ENCODE measurements at regions not wholly inside any gene's neighbourhood (a gene's known extent, or its start where the extent isn't known, plus 50 kb on each side); places are given as distances from the start of the nearest gene placed in this dataset.

DNA sequence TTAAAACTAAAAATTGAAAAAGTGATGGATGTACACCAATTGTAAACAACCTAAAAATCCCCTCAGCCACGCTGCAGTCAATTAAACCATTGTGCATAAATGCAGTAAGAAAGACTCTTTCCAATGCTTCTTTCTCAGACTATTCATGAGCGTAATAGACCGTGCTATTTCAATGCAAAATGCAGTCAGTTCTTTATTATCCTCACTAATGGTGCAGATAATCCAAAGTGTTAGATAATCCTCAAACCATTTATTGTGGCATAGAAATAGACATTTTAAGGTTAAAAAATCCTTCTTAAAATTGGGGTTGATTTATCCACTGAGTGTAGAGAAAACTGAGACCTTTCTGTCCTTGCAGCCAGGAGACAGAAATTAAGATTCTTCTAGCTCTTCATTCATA, 1862.8 kb downstream of the EFNA5 start:
- Histone ChIP-seq H3K36me3 (ENCODE audit: control insufficient read depth in 2 of 3, insufficient read depth in 3 of 3, low read length in 3 of 3) (no peaks in the 10 kb centered on the region), H3K27me3 (ENCODE audit: control insufficient read depth, insufficient read depth, low read length) (no peaks in the 10 kb centered on the region), H3K9me3 (ENCODE audit: control insufficient read depth in 2 of 3, insufficient read depth in 1 of 3, low read length in 3 of 3) (no peaks in the 10 kb centered on the region), H3K27ac (ENCODE audit: low read depth in 2 of 2, low read length in 2 of 2) (no peak overlapping the region), H3K4me3 (ENCODE audit: low read length in 3 of 3) (no peak overlapping the region), H3K4me1 (ENCODE audit: control insufficient read depth in 2 of 3, insufficient read depth in 2 of 3, low read depth in 1 of 3, low read length in 3 of 3) (no peaks in the 10 kb centered on the region), H3K9ac (ENCODE audit: low read length in 3 of 3) (no peak overlapping the region)
- no peak for FAIRE-seq
- DNase-seq: no peak
- TF ChIP-seq, protein P1, sequence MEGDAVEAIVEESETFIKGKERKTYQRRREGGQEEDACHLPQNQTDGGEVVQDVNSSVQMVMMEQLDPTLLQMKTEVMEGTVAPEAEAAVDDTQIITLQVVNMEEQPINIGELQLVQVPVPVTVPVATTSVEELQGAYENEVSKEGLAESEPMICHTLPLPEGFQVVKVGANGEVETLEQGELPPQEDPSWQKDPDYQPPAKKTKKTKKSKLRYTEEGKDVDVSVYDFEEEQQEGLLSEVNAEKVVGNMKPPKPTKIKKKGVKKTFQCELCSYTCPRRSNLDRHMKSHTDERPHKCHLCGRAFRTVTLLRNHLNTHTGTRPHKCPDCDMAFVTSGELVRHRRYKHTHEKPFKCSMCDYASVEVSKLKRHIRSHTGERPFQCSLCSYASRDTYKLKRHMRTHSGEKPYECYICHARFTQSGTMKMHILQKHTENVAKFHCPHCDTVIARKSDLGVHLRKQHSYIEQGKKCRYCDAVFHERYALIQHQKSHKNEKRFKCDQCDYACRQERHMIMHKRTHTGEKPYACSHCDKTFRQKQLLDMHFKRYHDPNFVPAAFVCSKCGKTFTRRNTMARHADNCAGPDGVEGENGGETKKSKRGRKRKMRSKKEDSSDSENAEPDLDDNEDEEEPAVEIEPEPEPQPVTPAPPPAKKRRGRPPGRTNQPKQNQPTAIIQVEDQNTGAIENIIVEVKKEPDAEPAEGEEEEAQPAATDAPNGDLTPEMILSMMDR (IDR thresholded peaks at IDR 0.05; ENCODE audit: borderline replicate concordance, extremely low read depth, insufficient read depth): no peak
- intact Hi-C loops (cut with DNase I): no loop called here

DNA sequence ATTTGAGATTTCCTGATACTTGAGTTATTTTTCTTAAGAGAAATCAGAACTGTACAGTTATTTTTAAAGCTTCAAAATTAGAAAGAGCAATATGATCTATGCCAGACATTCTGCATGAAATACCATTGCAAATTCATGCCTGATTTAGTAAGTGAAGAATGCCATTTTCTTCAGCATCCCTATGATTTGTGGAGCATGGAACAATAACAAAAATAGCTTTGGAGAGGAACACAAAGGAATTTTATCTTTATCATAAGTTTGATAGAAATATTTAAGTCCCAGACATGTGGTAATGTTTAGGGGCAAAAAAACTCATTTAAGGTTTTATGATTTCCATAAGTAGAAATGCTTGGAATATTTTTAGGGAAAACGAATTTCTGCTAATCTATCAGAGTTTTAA, 1863.4 kb downstream of the EFNA5 start:
- FAIRE-seq (no peak), DNase-seq (no peak)
- intact Hi-C loops (cut with DNase I): no loop called here

DNA sequence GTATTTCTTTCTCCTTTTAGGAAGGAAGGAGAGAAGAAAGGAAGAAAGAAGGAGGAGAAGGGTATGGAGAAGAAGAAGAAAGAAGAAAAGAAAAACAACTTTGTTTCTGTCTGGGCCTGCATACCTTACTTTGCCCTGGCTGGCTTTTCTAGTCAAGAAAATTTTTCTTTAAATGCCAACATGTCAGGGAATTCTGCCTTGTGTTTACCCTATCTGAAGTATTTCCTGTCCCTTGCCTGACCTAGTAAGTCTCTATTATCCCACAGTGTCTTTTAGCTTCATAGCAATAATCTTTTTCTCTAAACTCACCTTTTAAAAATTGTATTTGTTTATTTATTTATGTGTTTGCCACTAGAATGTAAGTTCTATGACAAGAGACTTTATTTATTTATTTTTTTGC, 1864.1 kb downstream of the EFNA5 start:
- Histone ChIP-seq H3K9ac (ENCODE audit: low read length in 3 of 3) (no peak overlapping the region), H3K4me3 (ENCODE audit: low read length in 3 of 3) (no peak overlapping the region), H3K36me3 (ENCODE audit: control insufficient read depth in 2 of 3, insufficient read depth in 3 of 3, low read length in 3 of 3) (no peaks in the 10 kb centered on the region), H3K9me3 (ENCODE audit: control insufficient read depth in 2 of 3, insufficient read depth in 1 of 3, low read length in 3 of 3) (no peaks in the 10 kb centered on the region), H3K27ac (ENCODE audit: low read depth in 2 of 2, low read length in 2 of 2) (no peak overlapping the region), H3K4me1 (ENCODE audit: control insufficient read depth in 2 of 3, insufficient read depth in 2 of 3, low read depth in 1 of 3, low read length in 3 of 3) (no peaks in the 10 kb centered on the region), H3K27me3 (ENCODE audit: control insufficient read depth, insufficient read depth, low read length) (no peaks in the 10 kb centered on the region)
- TF ChIP-seq, protein P1 (IDR thresholded peaks at IDR 0.05; ENCODE audit: borderline replicate concordance, extremely low read depth, insufficient read depth): no peak
- DNase-seq: no peak
- no peak for FAIRE-seq
- intact Hi-C loops (cut with DNase I): no loop called here

More for the DNA sequence above, 1863.4 kb downstream of the EFNA5 start:
- Histone ChIP-seq H3K9ac (ENCODE audit: low read length in 3 of 3) (no peak overlapping the region), H3K36me3 (ENCODE audit: control insufficient read depth in 2 of 3, insufficient read depth in 3 of 3, low read length in 3 of 3) (no peaks in the 10 kb centered on the region), H3K4me3 (ENCODE audit: low read length in 3 of 3) (no peak overlapping the region), H3K27ac (ENCODE audit: low read depth in 2 of 2, low read length in 2 of 2) (no peak overlapping the region), H3K9me3 (ENCODE audit: control insufficient read depth in 2 of 3, insufficient read depth in 1 of 3, low read length in 3 of 3) (no peaks in the 10 kb centered on the region), H3K27me3 (ENCODE audit: control insufficient read depth, insufficient read depth, low read length) (no peaks in the 10 kb centered on the region), H3K4me1 (ENCODE audit: control insufficient read depth in 2 of 3, insufficient read depth in 2 of 3, low read depth in 1 of 3, low read length in 3 of 3) (no peaks in the 10 kb centered on the region)
- TF ChIP-seq, protein P1 (IDR thresholded peaks at IDR 0.05; ENCODE audit: borderline replicate concordance, extremely low read depth, insufficient read depth): no peak

DNA sequence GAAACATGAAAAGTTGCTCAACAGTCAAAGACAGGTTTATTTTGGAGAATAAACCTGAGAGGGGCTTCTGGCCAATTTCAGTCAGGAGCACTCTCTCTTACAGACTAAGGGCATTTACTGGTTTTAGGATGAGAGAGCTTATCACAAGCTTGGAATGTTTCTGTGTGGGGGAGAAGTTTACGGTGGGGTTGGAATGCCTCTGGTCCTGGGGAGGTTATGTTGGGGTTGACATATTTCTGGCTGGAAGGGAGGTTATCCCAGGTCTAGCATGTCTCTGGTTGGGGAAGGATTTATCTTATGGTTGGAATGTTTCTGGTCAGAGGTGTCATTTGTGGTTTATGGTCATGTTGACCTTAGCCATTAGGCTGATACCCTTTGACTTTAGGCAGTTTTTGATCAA, 1867.3 kb downstream of the EFNA5 start:
- H3K4me1 ChIP-seq (ENCODE audit: control insufficient read depth in 2 of 3, insufficient read depth in 2 of 3, low read depth in 1 of 3, low read length in 3 of 3): no peaks in the 10 kb centered on the region
- no peaks in the 10 kb centered on the region for H3K36me3 ChIP-seq (ENCODE audit: control insufficient read depth in 2 of 3, insufficient read depth in 3 of 3, low read length in 3 of 3)
- no peak overlapping the region for H3K27ac ChIP-seq (ENCODE audit: low read depth in 2 of 2, low read length in 2 of 2)
- no peak overlapping the region for H3K9ac ChIP-seq (ENCODE audit: low read length in 3 of 3)
- no peak overlapping the region for H3K4me3 ChIP-seq (ENCODE audit: low read length in 3 of 3)
- DNase-seq: no peak
- intact Hi-C loops (cut with DNase I): no loop called here
- FAIRE-seq: no peak
- H3K9me3 ChIP-seq (ENCODE audit: control insufficient read depth in 2 of 3, insufficient read depth in 1 of 3, low read length in 3 of 3): no peaks in the 10 kb centered on the region
- H3K27me3 ChIP-seq (ENCODE audit: control insufficient read depth, insufficient read depth, low read length): no peaks in the 10 kb centered on the region
- TF ChIP-seq, protein P1 (IDR thresholded peaks at IDR 0.05; ENCODE audit: borderline replicate concordance, extremely low read depth, insufficient read depth): no peak
